HFF-Myc (cell line): ENCODE measurements at regions not wholly inside any gene's neighbourhood (a gene's known extent, or its start where the extent isn't known, plus 50 kb on each side); places are given as distances from the start of the nearest gene placed in this dataset.

Source experiments
- DNase-seq: peaks from one replicate; pipeline ENCODE4 v3.0.0-alpha.2; 2011; ENCODE audit warnings: low read depth; ENCODE audit errors: extremely low read depth
- H3K4me3 ChIP-seq: replicated peaks from 2 replicates; pipeline ENCODE4 v1.5.1; 2011; ENCODE audit warnings: low read depth, mild to moderate bottlenecking, control low read depth, low read length
- CTCF ChIP-seq: IDR thresholded peaks from 2 replicates; pipeline ENCODE4 v1.5.1; 2012; ENCODE audit warnings: mild to moderate bottlenecking, low read depth, low read length, control low read depth; ENCODE audit errors: missing control alignments

GRCh38 chr14:98382662-98383061, 889.3 kb downstream of the BCL11B start:
- no peak for TF ChIP-seq CTCF
- no peak overlapping the region for H3K4me3 ChIP-seq
- no peak for DNase-seq

- DNase-seq, result no peak
- TF ChIP-seq CTCF, result no peak
- no peak overlapping the region for H3K4me3 ChIP-seq
Measured at GRCh38 chr14:98385851-98386250, 886.1 kb downstream of the BCL11B start.

- TF ChIP-seq CTCF, result no peak
- DNase-seq, result no peak
- H3K4me3 ChIP-seq, result no peak overlapping the region
Measured at GRCh38 chr14:98391061-98391460, 880.9 kb downstream of the BCL11B start.

- H3K4me3 ChIP-seq, result no peak overlapping the region
- TF ChIP-seq CTCF, result no peak
- no peak for DNase-seq
Measured at GRCh38 chr14:98393527-98393926, 878.5 kb downstream of the BCL11B start.

- H3K4me3 ChIP-seq, result no peak overlapping the region
- TF ChIP-seq CTCF, result no peak
- DNase-seq, result no peak
Measured at GRCh38 chr14:98404811-98405210, 867.2 kb downstream of the BCL11B start.

- DNase-seq, result no peak
- H3K4me3 ChIP-seq, result no peak overlapping the region
- no peak for TF ChIP-seq CTCF
Measured at GRCh38 chr14:98408024-98408555, 863.9 kb downstream of the BCL11B start.

GRCh38 chr14:98408713-98409112, 863.3 kb downstream of the BCL11B start:
- no peak overlapping the region for H3K4me3 ChIP-seq
- TF ChIP-seq CTCF, result no peak

More at GRCh38 chr14:98408713-98409112, 863.3 kb downstream of the BCL11B start:
- DNase-seq, result no peak
